ENCODE measurements at regions not wholly inside any gene's neighbourhood (a gene's known extent, or its start where the extent isn't known, plus 50 kb on each side); places are given as distances from the start of the nearest gene placed in this dataset.
A peak's percentile ranks its signal among the peaks of the same experiment; 100 is the strongest.
"Not testable (repeated sequence)": the region's sequence is repeated elsewhere in the genome, so short reads cannot be mapped to it uniquely, and the experiment has no call there.

DNA sequence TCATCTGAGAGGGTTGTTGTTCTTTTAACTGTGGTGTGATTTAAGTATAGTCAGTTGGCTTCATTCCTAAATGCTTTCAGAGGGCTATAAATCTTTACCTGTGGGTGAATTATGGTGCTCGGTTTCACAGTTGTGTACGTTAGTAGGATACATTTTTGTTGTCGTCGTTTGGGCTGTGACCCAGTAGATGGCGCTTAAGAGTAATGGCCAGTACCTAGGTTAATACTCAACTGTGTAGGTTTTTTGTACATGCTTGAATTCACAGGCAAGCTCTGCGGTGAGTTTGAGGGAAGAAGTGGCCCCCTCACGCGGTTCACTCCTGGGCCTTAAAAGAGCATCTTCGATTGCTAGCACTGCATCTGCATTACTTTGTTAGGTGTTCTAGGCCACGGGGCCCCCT, 571.7 kb upstream of the TGIF2LX start:
- peak; percentile 73 for ATAC-seq
- not testable (repeated sequence) for DNase-seq (ENCODE audit: low spot score)

DNA sequence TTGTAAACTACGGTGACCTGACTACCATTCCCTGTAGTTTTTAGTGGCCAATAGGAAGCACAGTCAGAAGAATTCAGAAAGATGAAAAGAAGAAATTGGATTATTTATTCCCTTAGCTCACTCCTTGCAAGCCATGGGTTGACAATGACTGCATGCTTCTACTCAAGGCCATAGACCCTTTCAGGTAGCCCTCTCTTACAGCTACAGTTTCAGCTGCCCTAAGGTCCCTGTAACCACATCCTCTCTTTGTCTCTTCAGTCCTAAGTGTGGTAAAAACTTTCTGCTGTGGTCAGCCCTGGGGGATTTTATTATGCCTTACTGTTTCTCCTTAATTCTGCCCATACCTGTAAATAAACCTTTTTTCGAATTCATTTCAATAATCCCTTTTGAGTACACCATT, 551.8 kb upstream of the TGIF2LX start:
- not testable (repeated sequence) for DNase-seq (ENCODE audit: low spot score); ATAC-seq

DNA sequence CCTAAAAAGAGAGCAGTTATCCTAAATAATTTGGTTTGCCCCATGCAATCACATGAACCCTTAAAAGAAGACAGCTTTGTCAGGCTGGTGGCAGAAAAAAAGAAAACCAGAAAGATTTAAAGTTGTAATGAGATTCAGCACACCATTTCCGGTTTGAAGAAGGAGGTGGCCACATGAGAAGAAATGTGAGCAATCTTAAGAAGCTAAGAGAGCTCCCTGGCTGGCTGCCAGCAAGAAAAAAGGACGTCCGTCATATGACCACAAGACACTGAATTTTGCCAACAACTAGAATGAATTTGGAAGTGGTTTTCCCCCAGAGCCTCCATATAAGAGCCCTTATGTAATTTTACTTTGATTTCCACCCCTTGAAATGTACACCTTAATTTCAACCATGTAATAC, 528.7 kb upstream of the TGIF2LX start:
- not testable (repeated sequence) for ATAC-seq; DNase-seq (ENCODE audit: low spot score)

DNA sequence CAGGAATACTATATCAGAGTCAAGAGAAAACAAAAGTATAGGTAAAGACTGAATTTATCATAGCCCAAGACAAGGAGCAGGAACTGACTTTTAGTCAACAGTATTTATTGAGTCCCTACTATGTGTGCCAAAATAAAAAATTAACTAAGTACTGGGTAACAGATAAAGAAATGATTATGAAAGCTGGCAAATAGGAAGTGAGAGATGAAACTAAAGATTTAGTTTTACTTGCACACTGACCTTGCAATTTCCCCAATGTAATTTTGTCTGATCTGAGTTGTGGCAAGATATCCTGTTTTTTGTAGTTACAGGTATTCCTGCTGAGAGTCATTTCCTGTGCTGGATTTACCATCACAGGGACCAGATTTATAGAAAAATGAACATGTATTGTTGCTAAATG, 518.9 kb upstream of the TGIF2LX start:
- ATAC-seq; DNase-seq (ENCODE audit: low spot score): not testable (repeated sequence)

DNA sequence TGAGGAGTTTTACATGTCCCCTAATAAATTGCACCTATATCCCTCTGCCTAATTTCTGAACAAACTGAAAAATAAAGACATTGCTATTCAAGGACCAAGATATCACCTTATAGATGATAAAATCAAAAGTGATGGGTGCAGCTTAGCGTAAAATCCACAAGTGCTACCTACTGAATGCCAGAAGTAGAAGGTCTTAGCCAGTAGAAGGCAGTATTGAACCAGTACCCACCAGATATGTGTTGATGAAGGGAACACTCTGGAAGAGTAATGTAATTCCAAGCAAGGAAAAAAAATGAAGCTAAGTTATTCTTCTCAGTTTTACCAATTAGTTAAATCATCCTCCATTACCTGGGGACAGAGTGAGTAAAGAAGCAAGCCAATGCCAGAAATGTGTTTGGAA, 516.6 kb upstream of the TGIF2LX start:
- DNase-seq (ENCODE audit: low spot score); ATAC-seq: not testable (repeated sequence)

DNA sequence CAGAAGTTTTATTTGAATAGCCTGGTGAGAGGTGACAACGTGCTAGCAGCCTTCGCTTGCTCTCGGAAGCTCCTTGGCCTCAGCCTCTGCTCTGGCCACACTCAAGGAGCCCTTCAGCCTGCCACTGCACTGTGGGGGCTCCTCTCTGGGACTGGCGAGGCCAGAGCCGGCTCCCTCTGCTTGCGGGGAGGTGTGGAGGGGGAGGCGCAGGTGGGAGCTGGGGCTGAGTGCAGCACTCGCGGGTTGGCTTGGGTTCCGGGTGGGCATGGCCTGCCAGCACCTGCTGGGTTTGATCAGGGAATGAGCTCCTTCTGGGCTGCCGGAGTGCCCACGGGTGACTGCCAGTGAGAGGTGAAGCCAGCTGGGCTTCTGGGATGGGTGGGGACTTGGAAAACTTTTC, 504.8 kb upstream of the TGIF2LX start:
- not testable (repeated sequence) for ATAC-seq; DNase-seq (ENCODE audit: low spot score)

DNA sequence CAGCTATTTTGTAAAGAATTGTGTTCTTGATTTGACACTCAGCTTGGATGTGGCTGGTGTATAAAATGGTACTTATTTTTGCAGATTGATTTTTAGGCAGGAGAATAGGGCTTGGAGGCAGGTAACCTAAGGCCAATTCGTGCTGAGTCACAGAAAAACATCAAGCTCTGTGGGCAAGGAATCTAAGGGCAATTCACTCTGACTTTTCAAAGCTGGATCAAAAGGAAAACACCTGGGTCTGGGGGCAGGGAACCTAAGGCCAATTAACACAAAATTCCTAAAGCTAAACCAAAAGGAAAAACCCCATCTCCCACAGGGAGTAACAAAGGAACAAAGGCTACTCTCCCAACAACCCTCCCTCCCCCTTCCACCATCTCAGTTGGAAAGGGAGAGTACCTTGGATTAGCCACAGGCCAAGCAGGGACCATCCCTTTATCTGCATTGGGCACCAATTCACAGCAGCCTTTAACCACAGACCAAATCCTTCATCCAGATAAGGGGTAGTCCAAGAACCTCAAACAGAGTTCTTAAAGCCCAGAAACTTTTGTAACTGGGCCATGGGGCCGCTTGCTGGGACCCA, 489.0 kb upstream of the TGIF2LX start:
- ATAC-seq; DNase-seq (ENCODE audit: low spot score): not testable (repeated sequence)
